ENCODE measurements at regions not wholly inside any gene's neighbourhood (a gene's known extent, or its start where the extent isn't known, plus 50 kb on each side); places are given as distances from the start of the nearest gene placed in this dataset.

- peaks cover 6% of the 10 kb centered on the region for H3K27me3 Mint-ChIP-seq (ENCODE audit: low read depth)
- no peak for DNase-seq (ENCODE audit: low spot score)
- no peaks in the 10 kb centered on the region for H3K9me3 Mint-ChIP-seq (ENCODE audit: low read depth)
- no peaks in the 10 kb centered on the region for H3K36me3 Mint-ChIP-seq (ENCODE audit: low read depth)
- H3K4me1 Mint-ChIP-seq (ENCODE audit: low read depth): peaks cover 11% of the 10 kb centered on the region
- H3K4me3 Mint-ChIP-seq (ENCODE audit: unreplicated experiment): no peak overlapping the region
- H3K27ac Mint-ChIP-seq (ENCODE audit: unreplicated experiment): no peak overlapping the region
- TF ChIP-seq CTCF (IDR thresholded peaks at IDR 0.05): no peak
Measured at GRCh38 chr9:26053954-26054353, 375.7 kb upstream of the TUSC1 start.

- no peak for TF ChIP-seq CTCF (IDR thresholded peaks at IDR 0.05)
- Mint-ChIP-seq H3K36me3 (ENCODE audit: low read depth) (peaks cover 11% of the 10 kb centered on the region), H3K27ac (ENCODE audit: unreplicated experiment) (no peak overlapping the region), H3K9me3 (ENCODE audit: low read depth) (peaks cover 25% of the 10 kb centered on the region), H3K4me3 (ENCODE audit: unreplicated experiment) (no peak overlapping the region), H3K27me3 (ENCODE audit: low read depth) (peaks cover 10% of the 10 kb centered on the region), H3K4me1 (ENCODE audit: low read depth) (no peaks in the 10 kb centered on the region)
- DNase-seq (ENCODE audit: low spot score): no peak
Measured at GRCh38 chr9:26043431-26043830, 365.2 kb upstream of the TUSC1 start.

- DNase-seq (ENCODE audit: low spot score): no peak
- no peak for TF ChIP-seq CTCF (IDR thresholded peaks at IDR 0.05)
- H3K27me3 Mint-ChIP-seq (ENCODE audit: low read depth): peaks cover 3% of the 10 kb centered on the region
- H3K9me3 Mint-ChIP-seq (ENCODE audit: low read depth): peaks cover 6% of the 10 kb centered on the region
- peaks cover 9% of the 10 kb centered on the region for H3K4me1 Mint-ChIP-seq (ENCODE audit: low read depth)
- H3K36me3 Mint-ChIP-seq (ENCODE audit: low read depth): peaks cover 5% of the 10 kb centered on the region
- no peak overlapping the region for H3K27ac Mint-ChIP-seq (ENCODE audit: unreplicated experiment)
- no peak overlapping the region for H3K4me3 Mint-ChIP-seq (ENCODE audit: unreplicated experiment)
Measured at GRCh38 chr9:26034786-26035185, 356.5 kb upstream of the TUSC1 start.

GRCh38 chr9:26033336-26033735, 355.1 kb upstream of the TUSC1 start:
- H3K9me3 Mint-ChIP-seq (ENCODE audit: low read depth): no peaks in the 10 kb centered on the region
- DNase-seq (ENCODE audit: low spot score): no peak

GRCh38 chr9:26026423-26027100, 348.3 kb upstream of the TUSC1 start:
- Mint-ChIP-seq H3K27me3 (ENCODE audit: low read depth) (peaks cover 19% of the 10 kb centered on the region), H3K4me3 (ENCODE audit: unreplicated experiment) (no peak overlapping the region), H3K36me3 (ENCODE audit: low read depth) (no peaks in the 10 kb centered on the region), H3K9me3 (ENCODE audit: low read depth) (peaks cover 7% of the 10 kb centered on the region), H3K27ac (ENCODE audit: unreplicated experiment) (no peak overlapping the region), H3K4me1 (ENCODE audit: low read depth) (no peaks in the 10 kb centered on the region)
- TF ChIP-seq CTCF (IDR thresholded peaks at IDR 0.05): no peak
- DNase-seq (ENCODE audit: low spot score): no peak

More at GRCh38 chr9:26033336-26033735, 355.1 kb upstream of the TUSC1 start:
- Mint-ChIP-seq H3K4me3 (ENCODE audit: unreplicated experiment) (no peak overlapping the region), H3K27me3 (ENCODE audit: low read depth) (peaks cover 11% of the 10 kb centered on the region), H3K36me3 (ENCODE audit: low read depth) (no peaks in the 10 kb centered on the region), H3K4me1 (ENCODE audit: low read depth) (peaks cover 9% of the 10 kb centered on the region), H3K27ac (ENCODE audit: unreplicated experiment) (no peak overlapping the region)
- TF ChIP-seq CTCF (IDR thresholded peaks at IDR 0.05): no peak
